HCT116 (cell line): ENCODE measurements at regions not wholly inside any gene's neighbourhood (a gene's known extent, or its start where the extent isn't known, plus 50 kb on each side); places are given as distances from the start of the nearest gene placed in this dataset.

Experiments used
- CEBPB ChIP-seq: IDR thresholded peaks from 2 replicates; pipeline ENCODE4 v1.6.1; 2012; ENCODE audit warnings: low read depth
- CTCF ChIP-seq, 3 experiments: fragments of 200-600 bp in 1 of 3; sonication (generic) in 1 of 3; IDR thresholded peaks in 2 of 3; conservative IDR thresholded peaks in 1 of 3; 2 replicates each; pipeline ENCODE4 v1.5.1; 2012 to 2017; ENCODE audit warnings: low read depth in 2 of 3, low read length in 2 of 3, antibody characterized with exemption in 1 of 3, borderline replicate concordance in 1 of 3, control low read depth in 1 of 3, mild to moderate bottlenecking in 1 of 3, mixed read lengths in 1 of 3, mixed run types in 1 of 3, moderate library complexity in 1 of 3; ENCODE audit not compliant: insufficient read depth in 1 of 3
- EZH2 ChIP-seq: fragments of 200-600 bp; sonication (generic); IDR thresholded peaks from 2 replicates; pipeline ENCODE4 v1.6.1; 2017; ENCODE audit warnings: antibody characterized with exemption, mixed run types
- EZH2phosphoT487 ChIP-seq: fragments of 200-600 bp; IDR thresholded peaks from 2 replicates; pipeline ENCODE4 v1.6.1; 2018; ENCODE audit warnings: antibody characterized with exemption, borderline replicate concordance
- FOSL1 ChIP-seq: IDR thresholded peaks from 2 replicates; pipeline ENCODE4 v1.6.1; 2012; ENCODE audit warnings: low read depth
- POLR2A ChIP-seq: IDR thresholded peaks from 2 replicates; pipeline ENCODE4 v1.7.0; 2011; ENCODE audit warnings: borderline replicate concordance; ENCODE audit not compliant: insufficient read depth, insufficient read length; ENCODE audit errors: extremely low read depth
- POLR2AphosphoS5 ChIP-seq: IDR thresholded peaks from 2 replicates; pipeline ENCODE4 v1.6.1; 2011; ENCODE audit warnings: mild to moderate bottlenecking, low read depth, low read length, moderate library complexity
- RAD21 ChIP-seq: IDR thresholded peaks from 2 replicates; pipeline ENCODE4 v1.6.1; 2012; ENCODE audit warnings: low read depth, mild to moderate bottlenecking
- REST ChIP-seq: IDR thresholded peaks from 2 replicates; pipeline ENCODE4 v1.6.1; 2012; ENCODE audit warnings: low read depth
- SIN3A ChIP-seq: IDR thresholded peaks from 2 replicates; pipeline ENCODE4 v1.6.1; 2012; ENCODE audit warnings: low read depth
- TCF7L2 ChIP-seq: IDR thresholded peaks from 2 replicates; pipeline ENCODE4 v1.7.0; 2011; ENCODE audit warnings: borderline replicate concordance, inconsistent platforms; ENCODE audit not compliant: insufficient read depth, insufficient read length; ENCODE audit errors: extremely low read depth
- ZNF274 ChIP-seq: fragments of 200-500 bp; sonication (Bioruptor generic); IDR thresholded peaks from 2 replicates; pipeline ENCODE4 v1.6.1; 2014; ENCODE audit warnings: mild to moderate bottlenecking, low read depth, low read length, inconsistent platforms

- TF ChIP-seq EZH2phosphoT487: no peak
- TF ChIP-seq SIN3A: no peak
- TF ChIP-seq REST: no peak
- TF ChIP-seq POLR2A: no peak
- no peak for TF ChIP-seq POLR2AphosphoS5
- no peak for TF ChIP-seq CTCF (IDR thresholded peaks at IDR 0.05 in 2 of 3, conservative IDR thresholded peaks at IDR 0.05 in 1 of 3; ENCODE audit: borderline replicate concordance in 1 of 3, insufficient read depth in 1 of 3, low read depth in 2 of 3, low read length in 2 of 3)
- no peak for TF ChIP-seq EZH2
- no peak for TF ChIP-seq RAD21
- no peak for TF ChIP-seq ZNF274
- TF ChIP-seq TCF7L2: no peak
- TF ChIP-seq CEBPB: no peak
- no peak for TF ChIP-seq FOSL1
Measured at GRCh38 chr5:53407373-53407772, 73.1 kb upstream of the FST start.
